CD14-positive monocyte (primary cell): ENCODE measurements at regions not wholly inside any gene's neighbourhood (a gene's known extent, or its start where the extent isn't known, plus 50 kb on each side); places are given as distances from the start of the nearest gene placed in this dataset.

Source experiments
- DNase-seq, 3 donors: peaks; one replicate each; pipeline ENCODE4 v3.0.0-alpha.2; 2011 to 2022
- H2AFZ ChIP-seq: 2 replicates; pipeline ENCODE4 v1.6.0; 2012; ENCODE audit warnings: mild to moderate bottlenecking, low read depth, low read length, inconsistent platforms; ENCODE audit not compliant: insufficient read depth, poor library complexity, severe bottlenecking
- H3K27ac ChIP-seq, 2 donors: 1 replicate in 1 of 2; 2 replicates in 1 of 2; pipeline ENCODE4 v1.5.1; 2012 to 2013; ENCODE audit warnings: low read length in 2 of 2, control low read depth in 1 of 2, inconsistent platforms in 1 of 2, low read depth in 1 of 2, mild to moderate bottlenecking in 1 of 2
- H3K27me3 ChIP-seq, 2 donors: one replicate each; pipeline versions ENCODE4 v1.6.0 to v1.6.1; 2011 to 2013; ENCODE audit warnings: low read length in 2 of 2; ENCODE audit not compliant: control insufficient read depth in 2 of 2, insufficient read depth in 2 of 2
- H3K36me3 ChIP-seq, 2 donors: replicated peaks in 1 of 2; 1 replicate in 1 of 2; 2 replicates in 1 of 2; pipeline versions ENCODE4 v1.5.1 to v1.6.1; 2012 to 2013; ENCODE audit warnings: low read length in 2 of 2, control low read depth in 1 of 2, inconsistent platforms in 1 of 2, mild to moderate bottlenecking in 1 of 2; ENCODE audit not compliant: insufficient read depth in 2 of 2, control insufficient read depth in 1 of 2
- H3K4me1 ChIP-seq, 2 donors: 1 replicate in 1 of 2; 2 replicates in 1 of 2; pipeline versions ENCODE4 v1.5.1 to v1.6.1; 2012 to 2013; ENCODE audit warnings: low read length in 2 of 2, control low read depth in 1 of 2, inconsistent platforms in 1 of 2, mild to moderate bottlenecking in 1 of 2, moderate library complexity in 1 of 2; ENCODE audit not compliant: insufficient read depth in 2 of 2, control insufficient read depth in 1 of 2
- H3K4me2 ChIP-seq: replicated peaks from 2 replicates; pipeline ENCODE3; 2012; ENCODE audit warnings: low read length, moderate library complexity, mild to moderate bottlenecking; ENCODE audit not compliant: poor library complexity, severe bottlenecking; ENCODE audit errors: extremely low read depth
- H3K4me3 ChIP-seq, 3 experiments: fragments of 200-600 bp in 1 of 3; sonication (generic) in 1 of 3; replicated peaks in 1 of 3; 1 replicate in 2 of 3; 2 replicates in 1 of 3; pipeline ENCODE4 v1.5.1; 2011 to 2013; ENCODE audit warnings: low read length in 3 of 3, mild to moderate bottlenecking in 3 of 3, control low read depth in 2 of 3, low read depth in 2 of 3, inconsistent platforms in 1 of 3, moderate library complexity in 1 of 3
- H3K79me2 ChIP-seq: 2 replicates; pipeline ENCODE4 v1.6.0; 2012; ENCODE audit warnings: mild to moderate bottlenecking, control low read depth, inconsistent platforms, low read length, moderate library complexity; ENCODE audit not compliant: insufficient read depth
- H3K9ac ChIP-seq: 2 replicates; pipeline ENCODE4 v1.6.0; 2017; ENCODE audit warnings: low read length, mild to moderate bottlenecking; ENCODE audit not compliant: insufficient read depth, poor library complexity, severe bottlenecking
- H3K9me3 ChIP-seq, 2 donors: replicated peaks in 1 of 2; 1 replicate in 1 of 2; 2 replicates in 1 of 2; pipeline versions ENCODE4 v1.5.1 to v1.6.1; 2012 to 2013; ENCODE audit warnings: low read length in 2 of 2, control low read depth in 1 of 2; ENCODE audit not compliant: control insufficient read depth in 1 of 2, insufficient read depth in 1 of 2
- H4K20me1 ChIP-seq: 2 replicates; pipeline ENCODE4 v1.6.0; 2012; ENCODE audit warnings: mild to moderate bottlenecking, low read length, control low read depth, moderate library complexity; ENCODE audit not compliant: insufficient read depth
- H3K27ac Mint-ChIP-seq, 7 donors: one replicate each; pipeline ENCODE4 v1.8.0; 2020; ENCODE audit warnings: mild to moderate bottlenecking in 7 of 7, mixed read lengths in 7 of 7, moderate library complexity in 6 of 7, inconsistent platforms in 2 of 7
- H3K27me3 Mint-ChIP-seq, 3 donors: one replicate each; pipeline ENCODE4 v1.8.0; 2021 to 2022; ENCODE audit warnings: low read depth in 3 of 3, mild to moderate bottlenecking in 3 of 3, mixed read lengths in 3 of 3, moderate library complexity in 3 of 3, inconsistent platforms in 1 of 3
- H3K36me3 Mint-ChIP-seq, 2 donors: one replicate each; pipeline ENCODE4 v1.8.0; 2020; ENCODE audit warnings: mixed read lengths in 2 of 2, inconsistent platforms in 1 of 2, mild to moderate bottlenecking in 1 of 2
- H3K4me1 Mint-ChIP-seq: one replicate; pipeline ENCODE4 v1.8.0; 2020; ENCODE audit warnings: mild to moderate bottlenecking, mixed read lengths
- H3K4me3 Mint-ChIP-seq, 2 donors: one replicate each; pipeline ENCODE4 v1.8.0; 2020; ENCODE audit warnings: mild to moderate bottlenecking in 2 of 2, mixed read lengths in 2 of 2, moderate library complexity in 1 of 2
- H3K9me3 Mint-ChIP-seq, 7 donors: one replicate each; pipeline ENCODE4 v1.8.0; 2020 to 2022; ENCODE audit warnings: mixed read lengths in 7 of 7, mild to moderate bottlenecking in 6 of 7, moderate library complexity in 6 of 7, inconsistent platforms in 2 of 7
- CTCF ChIP-seq: fragments of 200-600 bp; IDR thresholded peaks from one replicate; pipeline ENCODE4 v1.8.0; 2022; ENCODE audit warnings: antibody characterized with exemption, mild to moderate bottlenecking
- WGBS: methylation state at CpG from one replicate; pipeline ENCODE4 v1.1.5; 2013; ENCODE audit warnings: missing lambda C conversion rate; ENCODE audit not compliant: insufficient coverage; 5-methylcytosine and 5-hydroxymethylcytosine counted together
- intact Hi-C, 2 donors: fragments of 100-400 bp; cut with micrococcal nuclease; formaldehyde crosslinking; loops; one replicate each; pipeline versions ENCODE4 v1.15.0 to v1.15.1; 2023

GRCh38 chrX:146604196-146604595, 205.4 kb upstream of the CXorf51B start:
- Mint-ChIP-seq H3K4me3 (no peak overlapping the region), H3K27ac (no peak overlapping the region), H3K4me1 (no peaks in the 10 kb centered on the region), H3K9me3 (peaks cover 0 to 7% (median 3%) of the 10 kb centered on the region in 7 donors), H3K36me3 (no peaks in the 10 kb centered on the region), H3K27me3 (no peaks in the 10 kb centered on the region)
- Histone ChIP-seq H3K9me3 (peaks cover 0 to 8% of the 10 kb centered on the region in 2 donors), H3K79me2 (no peaks in the 10 kb centered on the region), H3K36me3 (no peaks in the 10 kb centered on the region), H3K4me2 (no peak overlapping the region), H3K4me3 (no peak overlapping the region), H3K4me1 (no peaks in the 10 kb centered on the region), H4K20me1 (no peaks in the 10 kb centered on the region), H2AFZ (no peak overlapping the region), H3K27me3 (no peaks in the 10 kb centered on the region), H3K9ac (no peak overlapping the region), H3K27ac (no peak overlapping the region)
- intact Hi-C loops: no loop called here
- no peak for TF ChIP-seq CTCF
- no peak for DNase-seq
- no CpG with 5 or more reads among the region's 2 CpGs for WGBS

- H3K79me2 ChIP-seq: no peaks in the 10 kb centered on the region
- Mint-ChIP-seq H3K9me3 (peaks cover 0 to 6% (median 4%) of the 10 kb centered on the region in 7 donors), H3K4me3 (no peak overlapping the region), H3K27ac (no peak overlapping the region), H3K4me1 (no peaks in the 10 kb centered on the region), H3K36me3 (no peaks in the 10 kb centered on the region), H3K27me3 (no peaks in the 10 kb centered on the region)
- peaks cover 0 to 2% of the 10 kb centered on the region in 2 donors for H3K9me3 ChIP-seq
- no peak overlapping the region for H3K27ac ChIP-seq
- H3K4me3 ChIP-seq: no peak overlapping the region
- no peaks in the 10 kb centered on the region for H4K20me1 ChIP-seq
- intact Hi-C loops: no loop called here
- no peaks in the 10 kb centered on the region for H3K4me1 ChIP-seq
- H3K9ac ChIP-seq: no peak overlapping the region
- H3K4me2 ChIP-seq: no peak overlapping the region
- H3K27me3 ChIP-seq: no peaks in the 10 kb centered on the region
- H2AFZ ChIP-seq: no peak overlapping the region
- no peak for TF ChIP-seq CTCF
- H3K36me3 ChIP-seq: no peaks in the 10 kb centered on the region
- no peak for DNase-seq
- 90% methylated on average over 2 of the region's 17 CpGs for WGBS
Measured at GRCh38 chrX:146614663-146615478, 194.7 kb upstream of the CXorf51B start.
